GM12872 (cell line): ENCODE measurements at regions not wholly inside any gene's neighbourhood (a gene's known extent, or its start where the extent isn't known, plus 50 kb on each side); places are given as distances from the start of the nearest gene placed in this dataset.

ENCODE experiments used
- TF ChIP-seq, protein P1 (sequence below): IDR thresholded peaks from 3 replicates; pipeline ENCODE4 v1.5.1; 2011; ENCODE audit warnings: low read depth, mild to moderate bottlenecking, low read length, moderate library complexity; ENCODE audit not compliant: insufficient read depth

- TF ChIP-seq, protein P1, sequence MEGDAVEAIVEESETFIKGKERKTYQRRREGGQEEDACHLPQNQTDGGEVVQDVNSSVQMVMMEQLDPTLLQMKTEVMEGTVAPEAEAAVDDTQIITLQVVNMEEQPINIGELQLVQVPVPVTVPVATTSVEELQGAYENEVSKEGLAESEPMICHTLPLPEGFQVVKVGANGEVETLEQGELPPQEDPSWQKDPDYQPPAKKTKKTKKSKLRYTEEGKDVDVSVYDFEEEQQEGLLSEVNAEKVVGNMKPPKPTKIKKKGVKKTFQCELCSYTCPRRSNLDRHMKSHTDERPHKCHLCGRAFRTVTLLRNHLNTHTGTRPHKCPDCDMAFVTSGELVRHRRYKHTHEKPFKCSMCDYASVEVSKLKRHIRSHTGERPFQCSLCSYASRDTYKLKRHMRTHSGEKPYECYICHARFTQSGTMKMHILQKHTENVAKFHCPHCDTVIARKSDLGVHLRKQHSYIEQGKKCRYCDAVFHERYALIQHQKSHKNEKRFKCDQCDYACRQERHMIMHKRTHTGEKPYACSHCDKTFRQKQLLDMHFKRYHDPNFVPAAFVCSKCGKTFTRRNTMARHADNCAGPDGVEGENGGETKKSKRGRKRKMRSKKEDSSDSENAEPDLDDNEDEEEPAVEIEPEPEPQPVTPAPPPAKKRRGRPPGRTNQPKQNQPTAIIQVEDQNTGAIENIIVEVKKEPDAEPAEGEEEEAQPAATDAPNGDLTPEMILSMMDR, result no peak
These were observed 546.6 kb downstream of the CD83 start for GRCh38 chr6:14664112-14664601.

DNA sequence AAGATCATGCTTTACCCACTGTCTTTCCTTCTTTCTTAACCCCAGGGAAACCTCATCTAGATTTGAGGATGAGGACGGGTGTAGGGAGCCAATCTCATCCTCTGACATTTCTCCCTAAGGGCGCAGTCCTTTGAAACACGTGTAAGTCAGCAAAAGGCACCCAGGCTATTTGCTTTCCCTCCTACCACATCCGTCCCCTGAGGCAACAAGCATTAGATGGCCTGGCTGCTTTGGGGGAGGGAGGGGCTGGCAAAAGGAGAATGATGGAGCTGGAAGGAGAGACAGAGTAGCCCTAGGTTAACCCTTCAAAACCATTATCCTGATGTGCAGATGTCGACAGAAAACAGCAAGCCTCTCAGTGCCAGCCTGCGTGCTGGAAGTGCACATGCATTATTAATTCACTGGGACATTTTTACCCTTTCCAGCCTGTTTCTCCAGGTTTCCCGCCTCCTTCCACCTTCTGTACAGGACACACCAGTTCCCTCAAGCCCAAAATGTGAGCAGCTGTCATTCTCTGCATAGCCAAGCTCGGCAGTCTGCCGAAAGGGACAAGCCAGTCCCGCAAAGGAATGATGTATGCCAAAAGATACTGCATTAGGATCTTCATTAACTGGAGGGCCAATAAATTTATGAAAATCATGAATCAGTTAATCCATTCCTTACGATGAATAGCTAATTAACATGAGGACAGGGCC, 547.2 kb downstream of the CD83 start:
- TF ChIP-seq, protein P1, result no peak

- TF ChIP-seq, protein P1, result no peak
These were observed 548.5 kb downstream of the CD83 start for GRCh38 chr6:14665827-14666724.

DNA sequence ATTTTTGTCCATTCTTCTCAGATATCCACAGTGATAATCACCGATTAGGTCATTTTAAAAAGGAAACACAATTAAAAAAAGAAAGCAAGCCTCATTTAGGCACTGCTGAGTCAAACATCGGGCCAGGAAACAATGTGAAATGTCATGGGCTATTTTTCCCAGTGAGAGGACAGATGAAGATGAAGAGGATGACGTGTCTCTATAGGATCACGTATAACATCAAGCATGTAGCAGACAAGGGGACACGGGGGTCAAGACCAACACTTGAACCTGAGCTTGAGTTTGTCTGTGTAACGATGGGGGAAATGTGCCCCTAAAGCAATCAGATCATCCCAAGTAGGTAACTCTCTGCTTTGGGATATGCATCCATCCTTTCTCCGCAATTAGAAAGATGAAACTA, 553.2 kb downstream of the CD83 start:
- TF ChIP-seq, protein P1, result no peak

DNA sequence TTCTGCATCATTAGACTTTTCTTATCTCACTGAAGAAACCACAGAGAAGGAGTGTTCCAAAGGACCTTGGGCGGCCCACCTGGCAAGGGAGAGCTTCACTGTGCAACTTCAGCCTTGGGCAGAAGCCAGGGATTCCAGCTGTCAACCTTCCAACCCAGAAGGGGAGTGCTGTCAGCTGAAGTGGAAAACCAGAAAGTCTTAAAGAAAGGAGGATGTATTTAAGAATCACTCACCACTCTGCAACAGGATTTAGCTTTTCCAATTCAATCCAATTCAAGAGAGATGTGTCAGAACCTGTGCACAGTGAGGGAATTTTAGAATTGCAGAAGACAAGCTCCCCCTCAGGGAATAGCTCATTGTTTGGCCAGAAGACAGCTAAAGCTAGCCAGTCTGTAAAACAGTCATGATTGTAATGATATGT, 553.7 kb downstream of the CD83 start:
- TF ChIP-seq, protein P1, result no peak

DNA sequence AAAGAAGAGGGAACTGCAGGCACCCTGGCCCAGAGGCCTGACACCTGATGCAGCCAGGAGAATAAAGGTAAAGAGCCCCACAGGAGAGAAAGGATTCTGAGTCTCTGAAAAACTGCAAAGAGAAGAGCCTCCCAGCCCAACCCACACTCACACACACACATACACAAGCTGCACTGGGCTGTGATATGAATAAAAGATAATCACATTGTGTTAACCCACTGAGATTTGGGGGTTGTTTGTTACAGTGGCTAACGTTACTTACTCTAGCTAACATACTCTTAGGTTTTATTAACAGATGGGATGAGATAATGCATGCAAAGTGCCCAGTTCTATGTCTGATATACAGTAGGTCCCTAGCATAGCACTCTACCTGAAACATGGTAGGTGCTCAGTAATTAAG, 554.4 kb downstream of the CD83 start:
- TF ChIP-seq, protein P1, result no peak

DNA sequence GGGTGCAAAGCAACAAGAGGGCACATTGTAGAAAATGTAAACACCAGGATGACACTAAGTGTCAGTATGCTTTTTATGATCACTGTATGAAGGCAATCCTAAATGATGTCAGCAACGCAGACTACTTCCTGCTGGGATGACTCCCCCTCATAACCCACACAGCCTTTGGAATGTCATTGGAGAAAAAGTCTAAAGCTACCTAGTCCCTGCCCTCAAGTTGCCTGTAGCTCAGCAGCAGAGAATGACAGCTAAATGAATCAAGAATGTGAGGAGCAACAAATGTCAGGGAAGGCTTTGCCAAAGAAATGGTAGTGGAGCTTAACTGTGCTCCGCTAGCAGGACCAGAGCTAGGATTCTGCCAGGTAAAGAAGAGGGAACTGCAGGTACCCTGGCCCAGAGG, 555.6 kb downstream of the CD83 start:
- TF ChIP-seq, protein P1, result no peak
